Skeletal muscle satellite cell (primary cell): ENCODE measurements at regions not wholly inside any gene's neighbourhood (a gene's known extent, or its start where the extent isn't known, plus 50 kb on each side); places are given as distances from the start of the nearest gene placed in this dataset.

Source experiments
- H3K27me3 ChIP-seq: 2 replicates; pipeline ENCODE4 v1.7.0; 2013; ENCODE audit warnings: low read length; ENCODE audit not compliant: control insufficient read depth, insufficient read depth
- H3K36me3 ChIP-seq: 2 replicates; pipeline ENCODE4 v1.7.0; 2013; ENCODE audit warnings: mild to moderate bottlenecking, control low read depth, low read length; ENCODE audit not compliant: insufficient read depth
- H3K4me1 ChIP-seq: 2 replicates; pipeline ENCODE4 v1.7.0; 2013; ENCODE audit warnings: low read length; ENCODE audit not compliant: control insufficient read depth, insufficient read depth
- H3K4me2 ChIP-seq: 2 replicates; pipeline ENCODE4 v1.7.0; 2013; ENCODE audit warnings: mild to moderate bottlenecking, low read length
- H3K4me3 ChIP-seq: 2 replicates; pipeline ENCODE4 v1.7.0; 2013; ENCODE audit warnings: low read length
- H3K9ac ChIP-seq: 2 replicates; pipeline ENCODE4 v1.7.0; 2013; ENCODE audit warnings: mild to moderate bottlenecking, low read depth, low read length, moderate library complexity
- H3K9me3 ChIP-seq: replicated peaks from 2 replicates; pipeline ENCODE4 v1.7.0; 2013; ENCODE audit warnings: mild to moderate bottlenecking, control low read depth, low read length

DNA sequence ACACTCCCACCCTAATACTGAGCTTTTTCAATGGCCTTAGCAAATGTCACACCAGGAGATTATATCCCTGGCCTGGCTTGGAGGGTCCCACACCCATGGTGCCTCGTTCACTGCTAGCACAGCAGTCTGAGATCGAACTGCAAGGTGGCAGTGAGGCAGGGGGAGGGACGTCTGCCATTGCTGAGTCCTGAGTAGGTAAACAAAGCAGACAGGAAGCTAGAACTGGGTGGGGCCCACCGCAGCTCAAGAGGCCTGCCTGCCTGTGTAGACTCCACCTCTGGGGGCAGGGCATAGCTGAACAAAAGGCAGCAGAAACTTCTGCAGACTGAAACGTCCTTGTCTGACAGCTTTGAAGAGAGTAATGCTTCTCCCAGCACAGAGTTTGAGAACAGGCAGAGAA lies 338.9 kb upstream of the MBL2 start:
- Histone ChIP-seq H3K4me2 (no peak overlapping the region), H3K9ac (no peak overlapping the region), H3K4me1 (no peaks in the 10 kb centered on the region), H3K27me3 (no peaks in the 10 kb centered on the region), H3K4me3 (no peak overlapping the region), H3K9me3 (peaks cover 5% of the 10 kb centered on the region), H3K36me3 (no peaks in the 10 kb centered on the region)

GRCh38 chr10:53109320-53109719 lies 336.7 kb upstream of the MBL2 start:
- H3K9me3 ChIP-seq = peaks cover 3% of the 10 kb centered on the region
- no peak overlapping the region for H3K4me3 ChIP-seq
- H3K27me3 ChIP-seq = no peaks in the 10 kb centered on the region
- H3K4me2 ChIP-seq = no peak overlapping the region
- no peak overlapping the region for H3K9ac ChIP-seq
- H3K4me1 ChIP-seq = no peaks in the 10 kb centered on the region
- no peaks in the 10 kb centered on the region for H3K36me3 ChIP-seq

DNA sequence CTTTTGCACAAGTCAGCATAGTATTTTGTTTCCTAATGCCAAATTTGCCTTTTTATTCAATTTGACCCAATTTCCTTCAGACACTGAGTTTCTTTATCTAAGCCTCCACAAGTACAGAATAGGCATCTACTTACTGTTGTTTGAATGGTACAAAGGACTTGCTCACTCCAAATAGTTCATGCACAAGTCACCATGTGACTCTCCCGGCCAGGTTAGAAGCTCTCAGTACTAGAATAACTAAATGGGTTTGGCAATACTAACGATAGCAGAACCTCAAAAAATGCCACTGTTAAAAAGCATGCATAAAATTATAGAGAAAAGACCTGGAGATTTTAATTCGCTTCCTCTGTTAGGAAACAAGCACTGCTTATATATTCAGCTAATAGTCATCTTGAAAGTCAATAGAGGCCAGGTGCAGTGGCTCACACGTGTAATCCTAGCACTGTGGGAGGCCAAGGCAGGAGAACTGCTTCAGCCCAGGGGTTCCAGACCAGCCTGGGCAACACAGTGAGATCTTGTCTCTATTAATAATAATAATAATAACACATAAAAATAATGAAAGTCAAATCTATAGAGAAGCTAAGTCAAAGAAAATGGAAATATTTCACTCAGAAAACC lies 335.8 kb upstream of the MBL2 start:
- H3K4me3 ChIP-seq = no peak overlapping the region
- H3K9ac ChIP-seq = no peak overlapping the region
- no peaks in the 10 kb centered on the region for H3K27me3 ChIP-seq
- H3K9me3 ChIP-seq = peaks cover 3% of the 10 kb centered on the region
- no peaks in the 10 kb centered on the region for H3K36me3 ChIP-seq
- no peak overlapping the region for H3K4me2 ChIP-seq
- H3K4me1 ChIP-seq = no peaks in the 10 kb centered on the region

- H3K4me2 ChIP-seq = no peak overlapping the region
- no peaks in the 10 kb centered on the region for H3K36me3 ChIP-seq
- H3K4me3 ChIP-seq = no peak overlapping the region
- H3K9ac ChIP-seq = no peak overlapping the region
- no peaks in the 10 kb centered on the region for H3K4me1 ChIP-seq
- H3K9me3 ChIP-seq = peaks cover 3% of the 10 kb centered on the region
- no peaks in the 10 kb centered on the region for H3K27me3 ChIP-seq
Measured at GRCh38 chr10:53107711-53108110, 335.1 kb upstream of the MBL2 start.

- H3K4me1 ChIP-seq = no peaks in the 10 kb centered on the region
- no peaks in the 10 kb centered on the region for H3K36me3 ChIP-seq
- H3K4me2 ChIP-seq = no peak overlapping the region
- H3K9me3 ChIP-seq = no peaks in the 10 kb centered on the region
- no peaks in the 10 kb centered on the region for H3K27me3 ChIP-seq
- no peak overlapping the region for H3K4me3 ChIP-seq
- H3K9ac ChIP-seq = no peak overlapping the region
Measured at GRCh38 chr10:53102424-53102823, 329.8 kb upstream of the MBL2 start.

DNA sequence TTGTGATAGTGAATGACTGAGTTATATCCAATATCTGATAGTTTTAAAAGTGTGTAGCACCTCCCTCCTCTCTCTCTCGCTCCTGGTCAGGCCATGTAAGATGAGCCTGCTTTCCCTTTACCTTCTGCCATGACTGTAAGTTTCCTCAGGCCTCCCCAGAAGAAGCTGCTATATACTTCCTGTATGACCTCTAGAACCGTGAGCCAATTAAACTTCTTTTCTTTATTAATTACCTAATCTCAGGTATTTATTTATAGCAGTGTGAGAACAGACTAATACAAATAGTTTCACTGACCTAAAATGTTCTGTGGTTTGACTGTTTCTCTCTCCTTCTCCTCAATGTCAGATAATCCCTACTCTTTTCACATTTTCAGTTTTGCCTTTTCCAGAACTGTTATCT lies 321.3 kb upstream of the MBL2 start:
- Histone ChIP-seq H3K9me3 (peaks cover 3% of the 10 kb centered on the region), H3K36me3 (no peaks in the 10 kb centered on the region), H3K4me3 (no peak overlapping the region), H3K4me1 (no peaks in the 10 kb centered on the region), H3K9ac (no peak overlapping the region), H3K27me3 (no peaks in the 10 kb centered on the region), H3K4me2 (no peak overlapping the region)

DNA sequence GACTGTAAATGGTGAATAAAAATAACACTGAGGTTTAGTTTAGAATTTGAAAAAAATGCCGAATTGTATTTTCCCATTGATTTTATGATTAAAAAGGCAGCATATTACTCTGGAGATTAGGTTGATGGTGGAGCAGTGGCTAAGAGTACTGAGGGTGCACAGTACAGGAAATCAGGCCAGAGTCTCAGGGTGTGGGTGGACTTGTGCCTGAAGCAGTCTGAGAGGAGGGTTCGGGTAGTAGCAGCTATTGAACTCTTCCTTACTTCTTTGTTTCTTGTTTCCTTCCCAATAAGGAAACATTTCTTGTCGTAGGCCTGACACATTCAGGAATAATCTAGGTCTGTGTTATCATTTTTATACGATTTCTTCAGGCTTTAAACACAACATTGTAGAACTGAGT lies 319.0 kb upstream of the MBL2 start:
- H3K9me3 ChIP-seq = peaks cover 7% of the 10 kb centered on the region
- no peak overlapping the region for H3K9ac ChIP-seq
- H3K4me3 ChIP-seq = no peak overlapping the region
- H3K27me3 ChIP-seq = no peaks in the 10 kb centered on the region
- no peaks in the 10 kb centered on the region for H3K36me3 ChIP-seq
- H3K4me2 ChIP-seq = no peak overlapping the region
- no peaks in the 10 kb centered on the region for H3K4me1 ChIP-seq

DNA sequence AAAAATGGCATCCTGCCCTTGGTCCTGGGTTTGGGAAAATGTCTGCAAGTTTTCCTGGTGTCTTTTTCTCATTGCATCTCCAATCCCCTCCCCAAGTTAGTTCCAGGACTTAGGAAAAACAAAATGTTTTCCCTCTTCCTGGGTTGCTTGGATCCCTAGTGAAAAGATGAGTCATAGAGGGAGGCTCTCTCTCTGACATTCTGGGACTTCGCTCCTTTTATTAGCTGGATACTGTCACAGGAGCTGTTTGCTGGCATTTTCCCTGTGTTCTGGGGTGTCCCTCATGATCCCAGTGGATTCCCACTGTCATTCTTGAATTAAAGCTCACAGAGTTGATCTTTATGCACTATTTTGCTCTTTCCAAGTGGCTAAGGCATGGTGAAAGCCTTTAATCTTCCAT lies 316.4 kb upstream of the MBL2 start:
- H3K9ac ChIP-seq = no peak overlapping the region
- H3K4me2 ChIP-seq = no peak overlapping the region
- H3K36me3 ChIP-seq = no peaks in the 10 kb centered on the region
- H3K9me3 ChIP-seq = peaks cover 7% of the 10 kb centered on the region
- H3K4me3 ChIP-seq = no peak overlapping the region
- no peaks in the 10 kb centered on the region for H3K4me1 ChIP-seq
- H3K27me3 ChIP-seq = no peaks in the 10 kb centered on the region

- no peak overlapping the region for H3K4me2 ChIP-seq
- H3K9ac ChIP-seq = no peak overlapping the region
- no peaks in the 10 kb centered on the region for H3K27me3 ChIP-seq
- no peaks in the 10 kb centered on the region for H3K36me3 ChIP-seq
- no peak overlapping the region for H3K4me3 ChIP-seq
- H3K4me1 ChIP-seq = no peaks in the 10 kb centered on the region
- H3K9me3 ChIP-seq = no peaks in the 10 kb centered on the region
Measured at GRCh38 chr10:53079283-53079682, 306.7 kb upstream of the MBL2 start.

DNA sequence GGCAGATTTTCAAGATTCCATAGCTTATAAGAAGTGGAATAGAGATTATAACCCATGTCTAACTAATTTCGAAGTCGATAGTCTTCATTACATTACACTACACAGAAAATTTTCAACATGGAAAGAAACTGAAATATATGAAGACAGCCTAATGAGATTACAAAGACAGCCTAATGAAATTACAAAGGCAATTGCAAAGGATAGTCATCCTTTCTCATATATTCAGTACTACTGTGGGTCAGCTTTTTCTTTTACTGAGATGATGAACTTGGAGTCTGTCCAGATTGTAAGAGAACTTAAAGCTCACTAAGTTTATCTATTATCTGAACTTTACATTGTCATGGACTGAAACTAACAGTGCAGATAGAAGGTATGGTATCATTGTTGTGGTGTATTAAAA lies 304.4 kb upstream of the MBL2 start:
- Histone ChIP-seq H3K27me3 (no peaks in the 10 kb centered on the region), H3K36me3 (no peaks in the 10 kb centered on the region), H3K4me3 (no peak overlapping the region), H3K9ac (no peak overlapping the region), H3K4me1 (no peaks in the 10 kb centered on the region), H3K9me3 (no peaks in the 10 kb centered on the region), H3K4me2 (no peak overlapping the region)

- H3K4me2 ChIP-seq = no peak overlapping the region
- H3K4me1 ChIP-seq = no peaks in the 10 kb centered on the region
- H3K27me3 ChIP-seq = no peaks in the 10 kb centered on the region
- no peak overlapping the region for H3K9ac ChIP-seq
- no peaks in the 10 kb centered on the region for H3K36me3 ChIP-seq
- no peaks in the 10 kb centered on the region for H3K9me3 ChIP-seq
- H3K4me3 ChIP-seq = no peak overlapping the region
Measured at GRCh38 chr10:53075469-53075868, 302.9 kb upstream of the MBL2 start.

- Histone ChIP-seq H3K9ac (no peak overlapping the region), H3K36me3 (no peaks in the 10 kb centered on the region), H3K4me2 (no peak overlapping the region), H3K4me3 (no peak overlapping the region), H3K4me1 (no peaks in the 10 kb centered on the region), H3K27me3 (no peaks in the 10 kb centered on the region), H3K9me3 (peaks cover 5% of the 10 kb centered on the region)
Measured at GRCh38 chr10:53072144-53072543, 299.6 kb upstream of the MBL2 start.
